Mesenchymal stem cell (in vitro differentiated cells and primary cell): ENCODE measurements at regions not wholly inside any gene's neighbourhood (a gene's known extent, or its start where the extent isn't known, plus 50 kb on each side); places are given as distances from the start of the nearest gene placed in this dataset.

Experiments used
- DNase-seq: peaks from one replicate; pipeline ENCODE4 v3.0.0-alpha.2; 2013
- H2AFZ ChIP-seq: one replicate; pipeline ENCODE4 v1.6.1; 2013; ENCODE audit warnings: low read depth, mild to moderate bottlenecking, control low read depth, inconsistent platforms, low read length, moderate library complexity
- H2AK5ac ChIP-seq: 2 replicates; pipeline ENCODE4 v1.6.1; 2013; ENCODE audit warnings: low read length, moderate library complexity, mild to moderate bottlenecking, inconsistent platforms; ENCODE audit not compliant: severe bottlenecking
- H2BK120ac ChIP-seq: one replicate; pipeline ENCODE4 v1.6.1; 2013; ENCODE audit warnings: low read depth, mild to moderate bottlenecking, inconsistent platforms, low read length, moderate library complexity
- H2BK12ac ChIP-seq, 2 experiments: one replicate each; pipeline ENCODE4 v1.6.1; 2013; ENCODE audit warnings: inconsistent platforms in 2 of 2, low read length in 2 of 2, mild to moderate bottlenecking in 2 of 2, moderate library complexity in 2 of 2, control low read depth in 1 of 2
- H2BK15ac ChIP-seq: one replicate; pipeline ENCODE4 v1.6.1; 2013; ENCODE audit warnings: mild to moderate bottlenecking, low read depth, inconsistent platforms; ENCODE audit not compliant: poor library complexity, severe bottlenecking
- H2BK5ac ChIP-seq: 2 replicates; pipeline ENCODE4 v1.6.1; 2013; ENCODE audit warnings: low read depth, mild to moderate bottlenecking, low read length, control low read depth, inconsistent platforms; ENCODE audit not compliant: poor library complexity, severe bottlenecking
- H3K14ac ChIP-seq, 2 experiments: one replicate each; pipeline ENCODE4 v1.6.1; 2013; ENCODE audit warnings: inconsistent platforms in 2 of 2, low read length in 2 of 2, control low read depth in 1 of 2, mild to moderate bottlenecking in 1 of 2, moderate library complexity in 1 of 2
- H3K18ac ChIP-seq, 2 experiments: one replicate each; pipeline ENCODE4 v1.6.1; 2013; ENCODE audit warnings: inconsistent platforms in 2 of 2, low read length in 2 of 2, control low read depth in 1 of 2, low read depth in 1 of 2, mild to moderate bottlenecking in 1 of 2
- H3K23ac ChIP-seq, 2 experiments: one replicate each; pipeline ENCODE4 v1.6.1; 2013; ENCODE audit warnings: inconsistent platforms in 2 of 2, low read length in 2 of 2, mild to moderate bottlenecking in 2 of 2, moderate library complexity in 2 of 2, control low read depth in 1 of 2
- H3K27ac ChIP-seq: 2 replicates; pipeline ENCODE4 v1.5.1; 2013; ENCODE audit warnings: mild to moderate bottlenecking, moderate library complexity, low read length, control low read depth, inconsistent platforms; ENCODE audit not compliant: poor library complexity, severe bottlenecking
- H3K27me3 ChIP-seq, 2 experiments: 2 replicates each; pipeline versions ENCODE4 v1.6.1 to v1.7.0; 2013; ENCODE audit warnings: low read length in 2 of 2, mild to moderate bottlenecking in 2 of 2, moderate library complexity in 2 of 2, control low read depth in 1 of 2, inconsistent platforms in 1 of 2; ENCODE audit not compliant: control insufficient read depth in 1 of 2, insufficient read depth in 1 of 2
- H3K36me3 ChIP-seq, 2 experiments: 2 replicates each; pipeline versions ENCODE4 v1.6.1 to v1.7.0; 2013; ENCODE audit warnings: low read length in 2 of 2, control low read depth in 1 of 2, inconsistent platforms in 1 of 2, low read depth in 1 of 2, mild to moderate bottlenecking in 1 of 2; ENCODE audit not compliant: insufficient read depth in 2 of 2, control insufficient read depth in 1 of 2
- H3K4ac ChIP-seq, 2 experiments: one replicate each; pipeline ENCODE4 v1.6.1; 2013; ENCODE audit warnings: inconsistent platforms in 2 of 2, low read length in 2 of 2, mild to moderate bottlenecking in 2 of 2, moderate library complexity in 2 of 2, control low read depth in 1 of 2, low read depth in 1 of 2
- H3K4me1 ChIP-seq: 2 replicates; pipeline ENCODE4 v1.6.1; 2013; ENCODE audit warnings: low read depth, low read length, control low read depth; ENCODE audit not compliant: control insufficient read depth, insufficient read depth
- H3K4me2 ChIP-seq: 2 replicates; pipeline ENCODE4 v1.6.1; 2013; ENCODE audit warnings: low read length, mild to moderate bottlenecking, inconsistent platforms; ENCODE audit not compliant: poor library complexity, severe bottlenecking
- H3K4me3 ChIP-seq, 2 experiments: 2 replicates each; pipeline versions ENCODE4 v1.5.1 to v1.7.0; 2013; ENCODE audit warnings: low read length in 2 of 2, mild to moderate bottlenecking in 2 of 2, control low read depth in 1 of 2, low read depth in 1 of 2; ENCODE audit not compliant: insufficient read depth in 1 of 2
- H3K79me1 ChIP-seq: replicated peaks from 2 replicates; pipeline ENCODE4 v1.6.1; 2013; ENCODE audit warnings: mild to moderate bottlenecking, control low read depth, low read length, inconsistent platforms; ENCODE audit not compliant: poor library complexity, severe bottlenecking
- H3K9ac ChIP-seq: 2 replicates; pipeline ENCODE4 v1.7.0; 2013; ENCODE audit warnings: mild to moderate bottlenecking, low read length, moderate library complexity
- H3K9me3 ChIP-seq: 2 replicates; pipeline ENCODE4 v1.7.0; 2013; ENCODE audit warnings: mild to moderate bottlenecking, low read length; ENCODE audit not compliant: control insufficient read depth
- H4K8ac ChIP-seq: one replicate; pipeline ENCODE4 v1.6.1; 2013; ENCODE audit warnings: inconsistent platforms, mild to moderate bottlenecking, low read length, moderate library complexity
- H4K91ac ChIP-seq: one replicate; pipeline ENCODE4 v1.6.1; 2013; ENCODE audit warnings: mild to moderate bottlenecking, low read length, inconsistent platforms
- WGBS: methylation state at CpG from one replicate; pipeline ENCODE4 v1.1.7; 2013; ENCODE audit warnings: mixed read lengths; 5-methylcytosine and 5-hydroxymethylcytosine counted together

DNA sequence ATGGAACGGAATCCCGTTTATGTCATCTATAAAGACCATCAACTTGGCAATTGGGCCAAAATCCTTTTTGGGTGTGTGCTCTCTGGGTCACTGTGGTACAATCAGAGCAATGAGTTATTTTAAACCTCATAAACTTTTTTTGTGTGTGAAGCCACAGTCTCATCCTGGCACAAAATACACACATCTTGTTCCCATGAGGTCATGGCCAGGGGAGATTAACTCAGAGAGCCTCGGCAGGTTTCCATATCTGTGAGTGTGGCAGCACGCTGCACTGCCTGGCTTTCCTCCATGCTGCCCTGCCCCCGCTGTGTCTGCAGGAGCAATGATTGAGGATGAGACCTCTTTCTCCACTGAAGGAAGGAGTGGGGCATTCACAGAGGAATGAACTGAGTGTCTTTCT is 54.0 kb upstream of the DLG1 start:
- Histone ChIP-seq H4K8ac (no peak overlapping the region), H3K4me2 (no peak overlapping the region), H3K4ac (no peak overlapping the region), H3K4me3 (no peak overlapping the region), H2BK15ac (no peak overlapping the region), H2AK5ac (peak overlapping the region; percentile 34), H2BK120ac (no peak overlapping the region), H3K14ac (no peak overlapping the region), H3K36me3 (no peaks in the 10 kb centered on the region), H2BK12ac (no peak overlapping the region), H3K23ac (no peak overlapping the region), H3K9me3 (no peaks in the 10 kb centered on the region), H3K27ac (peak overlapping the region; percentile 7), H2AFZ (no peak overlapping the region), H2BK5ac (no peak overlapping the region), H3K27me3 (peaks cover 0 to 15% of the 10 kb centered on the region in 2 experiments), H3K18ac (no peak overlapping the region), H3K4me1 (peaks cover 29% of the 10 kb centered on the region), H3K9ac (no peak overlapping the region), H4K91ac (no peak overlapping the region), H3K79me1 (no peaks in the 10 kb centered on the region)
- peak; percentile 26 for DNase-seq
- 75% methylated on average over 5 of the region's 5 CpGs for WGBS

DNA sequence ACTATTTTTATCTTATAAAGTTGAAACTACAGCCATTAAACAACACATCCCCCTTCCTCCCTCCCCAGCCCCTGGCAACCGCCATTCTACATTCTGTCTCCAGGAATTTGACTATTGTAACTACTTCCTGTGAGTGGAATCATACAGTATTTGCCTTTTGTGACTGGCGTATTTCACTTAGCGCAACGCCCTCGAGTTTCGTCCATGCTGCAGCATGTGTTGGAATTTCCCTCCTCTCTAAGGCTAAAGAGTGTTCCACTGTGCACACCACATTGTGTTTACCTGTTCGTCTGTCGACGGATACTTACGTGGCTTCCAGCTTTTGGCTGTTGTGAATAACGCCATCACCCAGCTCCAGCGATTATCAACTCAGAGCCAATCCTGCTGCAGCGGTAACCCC is 52.0 kb upstream of the DLG1 start:
- no peak overlapping the region for H3K4me2 ChIP-seq
- no peaks in the 10 kb centered on the region for H3K79me1 ChIP-seq
- WGBS: 91% methylated on average over 11 of the region's 13 CpGs
- H2BK120ac ChIP-seq: no peak overlapping the region
- no peaks in the 10 kb centered on the region for H3K9me3 ChIP-seq
- H3K18ac ChIP-seq: no peak overlapping the region
- H3K14ac ChIP-seq: no peak overlapping the region
- H2AFZ ChIP-seq: no peak overlapping the region
- H3K4me1 ChIP-seq: peaks cover 27% of the 10 kb centered on the region
- no peak overlapping the region for H2AK5ac ChIP-seq
- no peak overlapping the region for H3K4me3 ChIP-seq
- H3K23ac ChIP-seq: no peak overlapping the region
- no peak overlapping the region for H4K8ac ChIP-seq
- DNase-seq: no peak
- peaks cover 0 to 15% of the 10 kb centered on the region in 2 experiments for H3K27me3 ChIP-seq
- H3K4ac ChIP-seq: no peak overlapping the region
- no peak overlapping the region for H3K9ac ChIP-seq
- H2BK12ac ChIP-seq: no peak overlapping the region
- H3K27ac ChIP-seq: no peak overlapping the region
- H2BK15ac ChIP-seq: no peak overlapping the region
- H2BK5ac ChIP-seq: no peak overlapping the region
- no peak overlapping the region for H4K91ac ChIP-seq
- no peaks in the 10 kb centered on the region for H3K36me3 ChIP-seq

DNA sequence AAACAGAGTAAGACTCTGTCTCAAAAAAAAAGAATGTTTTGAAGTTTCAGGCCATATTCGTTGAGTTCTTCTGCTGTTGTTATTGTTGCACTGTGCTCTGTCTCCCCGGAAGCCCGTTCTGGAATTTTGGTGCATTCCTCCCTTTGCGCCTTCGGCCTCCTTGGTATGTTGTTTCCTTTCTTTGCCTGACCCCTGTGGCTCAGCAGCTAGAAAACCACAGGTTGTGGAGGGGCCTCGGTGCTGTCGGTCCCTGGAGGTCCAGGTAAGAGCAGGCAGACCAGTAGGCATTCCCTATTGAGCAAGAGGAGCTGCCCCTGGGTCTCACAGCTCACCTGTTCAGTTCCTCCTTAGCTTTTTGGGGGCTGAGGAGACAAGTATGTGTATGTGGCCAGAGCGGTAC is 51.0 kb upstream of the DLG1 start:
- Histone ChIP-seq H2AK5ac (peak overlapping the region; percentile 0), H3K79me1 (no peaks in the 10 kb centered on the region), H2BK12ac (no peak overlapping the region), H2BK120ac (no peak overlapping the region), H2BK5ac (no peak overlapping the region), H3K4me3 (no peak overlapping the region), H3K36me3 (no peaks in the 10 kb centered on the region), H2AFZ (no peak overlapping the region), H3K23ac (no peak overlapping the region), H3K4me2 (no peak overlapping the region), H3K14ac (no peak overlapping the region), H3K4me1 (peaks cover 18% of the 10 kb centered on the region), H2BK15ac (no peak overlapping the region), H4K91ac (no peak overlapping the region), H3K18ac (no peak overlapping the region), H3K9ac (no peak overlapping the region), H3K4ac (no peak overlapping the region), H3K9me3 (no peaks in the 10 kb centered on the region), H3K27me3 (peaks cover 0 to 15% of the 10 kb centered on the region in 2 experiments), H4K8ac (no peak overlapping the region), H3K27ac (peak overlapping the region; percentile 6)
- DNase-seq: no peak
- 78% methylated on average over 7 of the region's 8 CpGs for WGBS
